TTC549 (cell line): ENCODE measurements at regions not wholly inside any gene's neighbourhood (a gene's known extent, or its start where the extent isn't known, plus 50 kb on each side); places are given as distances from the start of the nearest gene placed in this dataset.
"Not testable (repeated sequence)": the region's sequence is repeated elsewhere in the genome, so short reads cannot be mapped to it uniquely, and the experiment has no call there.

Source experiments
- FAIRE-seq: peaks from 2 replicates; lab custom pipeline; 2012; peaks lifted over from hg19 to GRCh38; lab: Jason Lieb, UNC

DNA sequence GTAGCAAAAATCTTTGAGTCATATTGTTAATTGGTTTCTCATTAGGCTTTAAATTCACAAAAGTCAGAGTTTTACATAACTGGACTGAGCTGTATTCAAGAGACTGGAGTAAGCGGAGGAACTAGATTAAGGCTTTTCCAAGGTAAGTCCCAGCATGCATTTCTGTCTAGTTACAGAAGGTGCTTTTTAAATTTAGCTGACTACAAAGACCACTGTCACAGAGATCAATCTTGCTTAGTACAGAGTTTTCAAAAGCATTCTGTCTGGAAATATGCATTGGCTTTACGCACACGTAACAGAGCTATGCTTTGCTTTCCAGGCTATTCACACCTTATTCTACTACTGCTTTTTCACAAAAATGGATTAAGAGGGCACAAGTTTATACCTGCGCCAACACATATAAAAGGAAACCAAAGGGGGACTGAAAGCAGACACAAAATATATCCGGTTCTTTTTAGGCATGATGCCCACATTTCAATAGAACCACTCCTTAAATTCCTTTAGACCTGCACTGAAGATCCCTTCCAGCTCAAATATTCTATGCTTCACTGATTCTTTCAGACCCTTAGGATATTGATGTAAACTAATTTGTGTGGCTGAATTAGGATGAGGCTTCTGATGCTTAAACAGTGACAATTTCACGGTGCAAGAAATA, 560.7 kb upstream of the CRIM1 start:
- no peak for FAIRE-seq

GRCh38 chr2:35790292-35790691, 565.3 kb upstream of the CRIM1 start:
- no peak for FAIRE-seq

DNA sequence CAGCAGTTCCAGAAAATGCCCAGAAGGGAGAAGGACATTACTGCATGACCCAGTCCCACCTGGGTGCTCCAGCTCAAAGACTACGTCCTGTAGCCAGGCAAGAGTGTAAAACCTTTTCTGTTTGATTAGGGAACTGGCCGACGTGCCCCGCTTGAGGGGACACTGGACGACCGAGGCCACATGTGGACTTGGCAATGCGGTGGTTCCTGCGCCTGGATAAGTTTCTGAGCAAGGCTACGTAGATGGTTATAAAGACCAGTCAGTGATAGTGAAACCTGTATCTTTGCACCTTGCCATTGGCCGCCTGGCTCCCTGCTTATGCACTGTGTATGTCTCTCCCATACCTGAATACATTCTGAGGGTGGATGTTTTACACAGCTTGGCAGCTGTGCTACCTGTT, 567.0 kb upstream of the CRIM1 start:
- no peak for FAIRE-seq

- FAIRE-seq: no peak
Observed at GRCh38 chr2:35787302-35788031, 568.1 kb upstream of the CRIM1 start.

GRCh38 chr2:35785564-35785963, 570.0 kb upstream of the CRIM1 start:
- FAIRE-seq: no peak

- no peak for FAIRE-seq
Observed at GRCh38 chr2:35784777-35785176, 570.8 kb upstream of the CRIM1 start.

DNA sequence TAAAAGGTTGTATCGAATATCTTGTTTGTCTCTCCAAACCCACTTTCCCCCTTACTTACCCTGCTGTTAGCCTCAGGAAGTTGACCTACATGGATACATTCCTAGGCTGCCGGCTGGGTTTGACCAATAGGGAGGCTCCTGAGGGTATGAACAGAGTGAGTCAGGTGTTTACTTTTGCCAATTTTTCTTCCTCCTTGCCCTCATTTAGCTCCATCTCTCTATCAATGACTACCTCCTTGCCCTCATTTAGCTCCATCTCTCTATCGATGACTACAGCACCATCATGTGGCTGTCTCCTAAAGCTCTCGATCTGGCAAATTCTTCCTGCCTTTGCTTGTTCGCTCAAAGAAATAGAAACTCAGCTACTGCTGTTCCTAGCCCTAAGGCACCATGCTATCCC, 571.9 kb upstream of the CRIM1 start:
- FAIRE-seq: no peak

DNA sequence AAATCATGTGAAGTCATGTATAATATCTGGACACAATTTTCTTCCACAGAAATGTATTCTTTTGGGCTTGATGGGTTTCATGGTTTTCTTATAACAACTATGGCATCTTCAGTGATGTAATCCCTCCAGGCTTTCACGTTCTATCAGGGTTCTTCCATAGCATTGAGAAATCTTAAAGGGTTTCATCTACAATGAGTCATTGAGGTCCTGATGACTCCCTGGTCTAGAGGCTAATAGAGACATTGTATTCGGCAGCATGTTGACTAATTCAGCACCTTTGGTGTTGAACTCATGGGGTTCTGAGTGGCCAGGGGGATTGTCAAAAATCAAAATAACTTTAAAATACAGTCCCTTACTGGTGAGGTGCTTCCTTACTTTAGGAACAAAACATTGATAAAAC, 614.0 kb upstream of the CRIM1 start:
- FAIRE-seq: no peak

DNA sequence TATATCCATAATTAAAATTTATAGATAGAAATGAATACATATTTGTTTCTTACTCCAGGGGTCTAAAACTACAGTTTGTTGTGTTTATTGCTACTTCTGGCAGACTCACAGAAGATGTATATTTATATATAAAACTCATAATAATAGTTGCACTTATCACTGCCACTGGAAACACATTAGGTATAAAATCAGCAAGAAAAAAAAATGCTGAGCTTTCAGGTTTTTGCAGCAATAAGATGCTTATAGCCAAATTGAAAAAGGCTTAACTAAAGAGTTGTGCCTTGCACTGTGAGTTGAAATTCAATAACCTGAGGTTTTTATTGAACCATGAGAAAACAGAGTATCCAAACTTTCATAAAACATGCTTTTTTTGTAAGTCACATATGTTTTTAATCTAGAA, 623.9 kb upstream of the CRIM1 start:
- FAIRE-seq: no peak

- FAIRE-seq: no peak
Observed at GRCh38 chr2:35714883-35715282, 640.7 kb upstream of the CRIM1 start.

GRCh38 chr2:35708411-35708923, 647.1 kb upstream of the CRIM1 start:
- no peak for FAIRE-seq

GRCh38 chr2:35688309-35688708, 667.3 kb upstream of the CRIM1 start:
- no peak for FAIRE-seq

- FAIRE-seq: no peak
Observed at GRCh38 chr2:35651688-35652323, 703.8 kb upstream of the CRIM1 start.

DNA sequence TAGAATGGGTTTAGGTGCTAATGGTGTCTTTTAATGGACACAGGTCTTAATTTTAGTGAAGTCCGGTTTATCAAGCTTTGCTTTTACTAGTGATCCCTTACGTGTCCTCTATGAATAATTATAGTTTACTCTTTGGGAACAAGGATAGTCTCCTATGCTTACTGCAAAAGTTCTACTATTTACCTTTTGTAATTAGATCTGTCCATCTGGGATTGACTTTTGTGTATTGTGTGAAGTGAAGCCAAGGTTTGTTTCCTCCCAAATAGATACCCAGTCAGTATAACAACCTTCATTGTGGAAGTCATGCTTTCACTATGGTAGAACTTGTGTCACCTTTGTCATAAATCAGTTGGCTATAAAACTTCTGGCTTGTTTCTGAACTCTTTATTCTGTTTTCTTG, 740.9 kb upstream of the CRIM1 start:
- no peak for FAIRE-seq

- no peak for FAIRE-seq
Observed at GRCh38 chr2:35606394-35606793, 749.2 kb upstream of the CRIM1 start.

- FAIRE-seq: no peak
Observed at GRCh38 chr2:35598310-35598709, 757.3 kb upstream of the CRIM1 start.

GRCh38 chr2:35591886-35592285, 763.7 kb upstream of the CRIM1 start:
- no peak for FAIRE-seq

GRCh38 chr2:35585972-35586371, 769.6 kb upstream of the CRIM1 start:
- no peak for FAIRE-seq

GRCh38 chr2:35582637-35583036, 772.9 kb upstream of the CRIM1 start:
- no peak for FAIRE-seq

GRCh38 chr2:35580956-35581355, 774.6 kb upstream of the CRIM1 start:
- FAIRE-seq: no peak

DNA sequence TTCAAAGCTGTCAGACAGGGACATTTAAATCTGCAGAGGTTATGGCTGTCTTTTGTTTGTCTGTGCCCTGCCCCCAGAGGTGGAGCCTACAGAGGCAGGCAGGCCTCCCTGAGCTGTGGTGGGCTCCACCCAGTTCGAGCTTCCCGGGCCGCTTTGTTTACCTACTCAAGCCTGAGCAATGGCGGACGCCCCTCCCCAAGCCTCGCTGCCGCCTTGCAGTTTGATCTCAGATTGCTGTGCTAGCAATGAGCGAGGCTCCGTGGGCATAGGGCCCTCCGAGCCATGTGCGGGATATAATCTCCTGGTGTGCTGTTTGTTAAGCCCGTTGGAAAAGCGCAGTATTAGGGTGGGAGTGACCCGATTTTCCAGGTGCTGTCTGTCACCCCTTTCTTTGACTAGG, 787.0 kb upstream of the CRIM1 start:
- FAIRE-seq: not testable (repeated sequence)

DNA sequence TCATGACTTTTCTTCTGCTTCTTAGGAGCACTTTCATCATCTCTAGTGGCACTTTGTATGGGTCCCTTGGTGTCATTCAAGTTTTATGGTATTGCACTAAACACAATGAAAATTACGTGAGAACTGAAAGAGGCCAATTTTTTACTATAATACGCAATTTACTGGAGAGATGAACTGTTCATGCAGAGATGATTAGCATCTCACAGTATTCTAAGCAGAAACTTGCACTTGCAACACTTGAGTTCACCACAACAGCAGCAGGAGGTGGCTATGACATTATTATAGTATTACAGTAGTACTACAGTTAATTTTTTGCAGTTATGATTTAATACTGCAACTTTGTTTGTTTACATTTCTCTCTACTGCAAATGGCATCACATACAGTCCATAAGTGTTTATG, 793.1 kb upstream of the CRIM1 start:
- FAIRE-seq: no peak

- no peak for FAIRE-seq
Observed at GRCh38 chr2:35548171-35548570, 807.4 kb upstream of the CRIM1 start.

DNA sequence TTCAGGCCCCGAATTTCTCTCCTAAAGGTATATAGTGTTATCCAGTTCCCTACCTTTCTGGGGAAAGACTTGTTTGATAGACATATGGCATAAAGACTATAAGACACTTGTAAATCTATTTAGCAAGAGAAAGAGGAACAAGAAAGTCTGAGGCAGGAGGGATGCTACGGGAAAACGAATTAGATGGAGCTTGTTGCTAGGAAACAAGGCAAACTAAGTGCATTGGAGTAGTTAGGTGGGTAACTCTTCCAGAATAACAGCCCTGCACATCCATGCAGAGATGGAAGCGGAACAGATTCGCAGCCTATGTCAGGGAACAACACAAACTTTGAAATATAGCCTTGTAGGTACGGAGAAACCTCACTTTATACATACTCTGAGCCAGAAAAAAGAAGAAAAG, 810.3 kb upstream of the CRIM1 start:
- FAIRE-seq: no peak
